Tibial nerve (tissue), 4 donors: ENCODE measurements at regions not wholly inside any gene's neighbourhood (a gene's known extent, or its start where the extent isn't known, plus 50 kb on each side); places are given as distances from the start of the nearest gene placed in this dataset.
"Not testable (repeated sequence)": the region's sequence is repeated elsewhere in the genome, so short reads cannot be mapped to it uniquely, and the experiment has no call there.

Experiments used
- DNase-seq, 2 donors: peaks; one replicate each; pipeline ENCODE4 v3.0.0-alpha.2; 2019; ENCODE audit warnings: low spot score in 2 of 2
- H3K27ac ChIP-seq, 4 donors: fragments of 200-600 bp; sonication (generic) in 3 of 4; one replicate each; pipeline ENCODE4 v1.5.1; 2017 to 2019; ENCODE audit warnings: mild to moderate bottlenecking in 1 of 4
- H3K27me3 ChIP-seq, 2 donors: fragments of 200-600 bp; sonication (generic) in 1 of 2; one replicate each; pipeline versions ENCODE4 v1.5.1 to v1.6.0; 2017 to 2019
- H3K36me3 ChIP-seq, 3 donors: fragments of 200-600 bp; sonication (generic); one replicate each; pipeline ENCODE4 v1.5.1; 2018 to 2019
- H3K4me1 ChIP-seq, 4 donors: fragments of 200-600 bp; sonication (generic) in 3 of 4; one replicate each; pipeline ENCODE4 v1.5.1; 2017 to 2019
- H3K4me3 ChIP-seq, 4 donors: fragments of 200-600 bp; sonication (generic) in 3 of 4; one replicate each; pipeline ENCODE4 v1.5.1; 2017 to 2019; ENCODE audit warnings: mild to moderate bottlenecking in 1 of 4, moderate library complexity in 1 of 4
- H3K9me3 ChIP-seq, 4 donors: fragments of 200-600 bp; sonication (generic) in 3 of 4; one replicate each; pipeline ENCODE4 v1.5.1; 2017 to 2019
- EP300 ChIP-seq, 2 donors: sonication (generic); formaldehyde crosslinking; IDR thresholded peaks; one replicate each; pipeline ENCODE4 v1.6.1; 2017; ENCODE audit warnings: antibody characterized with exemption in 2 of 2, mild to moderate bottlenecking in 1 of 2
- POLR2A ChIP-seq, 2 donors: fragments of 450-650 bp; IDR thresholded peaks; one replicate each; pipeline ENCODE4 v1.6.1; 2017; ENCODE audit warnings: antibody characterized with exemption in 2 of 2, mild to moderate bottlenecking in 2 of 2, moderate library complexity in 2 of 2
- WGBS, 2 donors: methylation state at CpG; one replicate each; pipeline ENCODE4 v1.1.5; 2018; 5-methylcytosine and 5-hydroxymethylcytosine counted together
- TF ChIP-seq, protein P1 (sequence below), 5 experiments: fragments of 200-600 bp in 3 of 5; fragments of 450-650 bp in 2 of 5; sonication (generic) in 3 of 5; IDR thresholded peaks; one replicate each; pipeline ENCODE4 v1.5.1; 2016 to 2019; ENCODE audit warnings: antibody characterized with exemption in 5 of 5, mild to moderate bottlenecking in 3 of 5, moderate library complexity in 2 of 5

GRCh38 chr18:34397286-34397896, 172.7 kb upstream of the NOL4 start:
- TF ChIP-seq EP300 (IDR thresholded peaks at IDR 0.05), result no peak
- TF ChIP-seq, protein P1, sequence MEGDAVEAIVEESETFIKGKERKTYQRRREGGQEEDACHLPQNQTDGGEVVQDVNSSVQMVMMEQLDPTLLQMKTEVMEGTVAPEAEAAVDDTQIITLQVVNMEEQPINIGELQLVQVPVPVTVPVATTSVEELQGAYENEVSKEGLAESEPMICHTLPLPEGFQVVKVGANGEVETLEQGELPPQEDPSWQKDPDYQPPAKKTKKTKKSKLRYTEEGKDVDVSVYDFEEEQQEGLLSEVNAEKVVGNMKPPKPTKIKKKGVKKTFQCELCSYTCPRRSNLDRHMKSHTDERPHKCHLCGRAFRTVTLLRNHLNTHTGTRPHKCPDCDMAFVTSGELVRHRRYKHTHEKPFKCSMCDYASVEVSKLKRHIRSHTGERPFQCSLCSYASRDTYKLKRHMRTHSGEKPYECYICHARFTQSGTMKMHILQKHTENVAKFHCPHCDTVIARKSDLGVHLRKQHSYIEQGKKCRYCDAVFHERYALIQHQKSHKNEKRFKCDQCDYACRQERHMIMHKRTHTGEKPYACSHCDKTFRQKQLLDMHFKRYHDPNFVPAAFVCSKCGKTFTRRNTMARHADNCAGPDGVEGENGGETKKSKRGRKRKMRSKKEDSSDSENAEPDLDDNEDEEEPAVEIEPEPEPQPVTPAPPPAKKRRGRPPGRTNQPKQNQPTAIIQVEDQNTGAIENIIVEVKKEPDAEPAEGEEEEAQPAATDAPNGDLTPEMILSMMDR (IDR thresholded peaks at IDR 0.05), result no peak
- no peak for TF ChIP-seq POLR2A (IDR thresholded peaks at IDR 0.05)
- Histone ChIP-seq H3K36me3 (no peaks in the 10 kb centered on the region), H3K4me3 (no peak overlapping the region), H3K4me1 (no peaks in the 10 kb centered on the region), H3K27me3 (no peaks in the 10 kb centered on the region), H3K27ac (no peak overlapping the region), H3K9me3 (no peaks in the 10 kb centered on the region)
- 81 to 85% methylated on average over 2 of the region's 2 CpGs for WGBS, 2 donors
- DNase-seq, result no peak

GRCh38 chr18:34399892-34400291, 175.2 kb upstream of the NOL4 start:
- Histone ChIP-seq H3K27ac (no peak overlapping the region), H3K4me3 (no peak overlapping the region), H3K27me3 (no peaks in the 10 kb centered on the region), H3K36me3 (no peaks in the 10 kb centered on the region), H3K9me3 (no peaks in the 10 kb centered on the region), H3K4me1 (no peaks in the 10 kb centered on the region)
- DNase-seq, result no peak
- 75 to 77% methylated on average over 3 of the region's 3 CpGs for WGBS, 2 donors
- TF ChIP-seq, protein P1 (IDR thresholded peaks at IDR 0.05), result no peak
- TF ChIP-seq POLR2A (IDR thresholded peaks at IDR 0.05), result no peak
- no peak for TF ChIP-seq EP300 (IDR thresholded peaks at IDR 0.05)

GRCh38 chr18:34400834-34401233, 176.1 kb upstream of the NOL4 start:
- no peak for DNase-seq
- Histone ChIP-seq H3K9me3 (no peaks in the 10 kb centered on the region), H3K4me1 (no peaks in the 10 kb centered on the region), H3K27me3 (no peaks in the 10 kb centered on the region), H3K27ac (no peak overlapping the region), H3K4me3 (no peak overlapping the region), H3K36me3 (no peaks in the 10 kb centered on the region)
- TF ChIP-seq EP300 (IDR thresholded peaks at IDR 0.05) (no peak), POLR2A (IDR thresholded peaks at IDR 0.05) (no peak)
- TF ChIP-seq, protein P1 (IDR thresholded peaks at IDR 0.05), result no peak
- WGBS, 2 donors, result 71 to 82% methylated on average over 1 of the region's 1 CpG

DNA sequence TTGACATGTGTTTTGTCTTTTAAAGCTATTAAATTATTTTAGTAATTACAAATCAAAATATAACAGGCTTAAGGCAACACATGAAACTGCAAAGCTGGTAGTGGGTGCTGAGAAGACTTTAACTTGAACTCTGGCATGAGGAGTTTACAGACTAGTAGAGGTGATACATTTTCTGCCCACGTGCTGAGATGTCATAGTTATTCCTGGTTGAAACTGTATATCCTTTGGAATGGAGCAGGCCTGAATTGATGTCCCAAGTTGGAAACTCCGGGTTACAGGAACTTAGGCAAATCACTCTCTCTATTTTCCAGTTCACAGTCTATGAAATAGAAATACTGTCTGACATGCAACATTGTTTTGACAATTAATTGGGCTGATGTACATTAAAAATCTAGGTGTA, 177.1 kb upstream of the NOL4 start:
- no peak for DNase-seq
- TF ChIP-seq, protein P1 (IDR thresholded peaks at IDR 0.05), result no peak
- TF ChIP-seq EP300 (IDR thresholded peaks at IDR 0.05) (no peak), POLR2A (IDR thresholded peaks at IDR 0.05) (no peak)
- Histone ChIP-seq H3K4me3 (no peak overlapping the region), H3K27ac (no peak overlapping the region), H3K27me3 (no peaks in the 10 kb centered on the region), H3K36me3 (no peaks in the 10 kb centered on the region), H3K4me1 (no peaks in the 10 kb centered on the region), H3K9me3 (no peaks in the 10 kb centered on the region)
- WGBS, 2 donors, result 56 to 79% methylated on average over 2 of the region's 2 CpGs

DNA sequence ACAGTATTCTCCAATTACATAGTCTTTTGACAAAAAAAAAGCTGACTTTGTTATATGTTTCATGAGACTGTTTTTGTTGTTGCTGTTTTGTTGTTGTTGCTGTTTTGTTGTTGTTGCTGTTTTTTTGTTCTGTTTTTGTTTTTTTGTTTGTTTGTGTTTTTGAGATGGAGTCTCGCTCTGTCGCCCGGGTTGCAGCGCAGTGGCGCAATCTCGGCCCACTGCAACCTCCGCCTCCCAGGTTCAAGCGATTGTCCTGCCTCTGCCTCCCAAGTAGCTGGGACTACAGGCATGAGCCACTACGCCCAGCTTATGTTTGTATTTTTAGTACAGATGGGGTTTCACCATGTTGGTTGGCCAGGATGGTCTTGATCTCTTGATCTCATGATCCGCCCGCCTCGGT, 182.8 kb upstream of the NOL4 start:
- WGBS, 2 donors, result 90 to 96% methylated on average over 12 of the region's 12 CpGs
- not testable (repeated sequence) for H3K4me3 ChIP-seq, H3K4me1 ChIP-seq, H3K27ac ChIP-seq, H3K36me3 ChIP-seq, DNase-seq, H3K27me3 ChIP-seq, H3K9me3 ChIP-seq

GRCh38 chr18:34411952-34412351, 187.2 kb upstream of the NOL4 start:
- no peak for DNase-seq
- no peak for TF ChIP-seq EP300 (IDR thresholded peaks at IDR 0.05)
- no peak for TF ChIP-seq POLR2A (IDR thresholded peaks at IDR 0.05)
- TF ChIP-seq, protein P1 (IDR thresholded peaks at IDR 0.05), result no peak
- no peak overlapping the region for H3K4me3 ChIP-seq
- no peaks in the 10 kb centered on the region for H3K9me3 ChIP-seq
- H3K27ac ChIP-seq, result no peak overlapping the region
- 71 to 74% methylated on average over 1 of the region's 1 CpG for WGBS, 2 donors
- H3K4me1 ChIP-seq, result no peaks in the 10 kb centered on the region
- no peaks in the 10 kb centered on the region for H3K27me3 ChIP-seq
- H3K36me3 ChIP-seq, result no peaks in the 10 kb centered on the region
